B cell (primary cell): ENCODE measurements at regions not wholly inside any gene's neighbourhood (a gene's known extent, or its start where the extent isn't known, plus 50 kb on each side); places are given as distances from the start of the nearest gene placed in this dataset.

Experiments
- ATAC-seq: fragments of 200-7000 bp; cut with Tn5 transposase; one replicate; pipeline ENCODE4 v1.10.0; 2021; ENCODE audit warnings: low read depth, mild to moderate bottlenecking, moderate number of reproducible peaks, moderate library complexity
- CTCF ChIA-PET: fragments of 350-600 bp; sonication (Branson Sonifier 250); formaldehyde crosslinking; loops from one replicate; lab custom pipeline; 2021; ENCODE audit warnings: antibody characterized with exemption, inconsistent platforms; lab: Charles Lee
- POLR2A ChIA-PET: fragments of 350-600 bp; sonication (Branson Sonifier 250); formaldehyde crosslinking; loops from one replicate; lab custom pipeline; 2021; ENCODE audit warnings: antibody characterized with exemption; lab: Charles Lee
- DNase-seq: peaks from one replicate; pipeline ENCODE4 v3.0.0; 2013
- H2AFZ ChIP-seq: 2 replicates; pipeline ENCODE4 v1.6.1; 2012; ENCODE audit warnings: mild to moderate bottlenecking, low read depth, low read length; ENCODE audit not compliant: insufficient read depth, poor library complexity, severe bottlenecking
- H3K27ac ChIP-seq, 2 donors: 1 replicate in 1 of 2; 2 replicates in 1 of 2; pipeline ENCODE4 v1.5.1; 2012 to 2013; ENCODE audit warnings: low read length in 2 of 2, mild to moderate bottlenecking in 2 of 2, moderate library complexity in 1 of 2
- H3K27me3 ChIP-seq, 4 experiments: fragments of 200-600 bp in 1 of 4; sonication (generic) in 1 of 4; replicated peaks in 1 of 4; 1 replicate in 2 of 4; 2 replicates in 2 of 4; pipeline versions ENCODE4 v1.6.1 to v1.7.0; 2013 to 2016; ENCODE audit warnings: low read length in 3 of 4, mild to moderate bottlenecking in 2 of 4, mixed read lengths in 1 of 4, moderate library complexity in 1 of 4; ENCODE audit not compliant: insufficient read depth in 4 of 4, control insufficient read depth in 3 of 4; ENCODE audit errors: control extremely low read depth in 1 of 4
- H3K36me3 ChIP-seq, 2 experiments: replicated peaks in 1 of 2; 1 replicate in 1 of 2; 2 replicates in 1 of 2; pipeline versions ENCODE4 v1.6.1 to v1.7.1; 2013; ENCODE audit warnings: low read length in 1 of 2; ENCODE audit not compliant: insufficient read depth in 2 of 2, control insufficient read depth in 1 of 2; ENCODE audit errors: control extremely low read depth in 1 of 2, extremely low read depth in 1 of 2
- H3K4me1 ChIP-seq, 2 donors: fragments of 200-600 bp in 1 of 2; sonication (generic) in 1 of 2; 1 replicate in 1 of 2; 2 replicates in 1 of 2; pipeline versions ENCODE4 v1.5.1 to v1.6.1; 2013 to 2017; ENCODE audit warnings: low read length in 2 of 2; ENCODE audit not compliant: control insufficient read depth in 2 of 2, insufficient read depth in 2 of 2
- H3K4me2 ChIP-seq: replicated peaks from 2 replicates; pipeline ENCODE3; 2012; ENCODE audit warnings: mild to moderate bottlenecking, low read depth, low read length; ENCODE audit not compliant: poor library complexity, severe bottlenecking
- H3K4me3 ChIP-seq, 5 experiments: fragments of 200-600 bp in 1 of 5; sonication (generic) in 1 of 5; 1 replicate in 3 of 5; 2 replicates in 2 of 5; pipeline versions ENCODE4 v1.5.1 to v1.7.0; 2011 to 2016; ENCODE audit warnings: low read length in 4 of 5, mild to moderate bottlenecking in 4 of 5, low read depth in 2 of 5, control low read depth in 1 of 5, moderate library complexity in 1 of 5; ENCODE audit not compliant: insufficient read depth in 1 of 5; ENCODE audit errors: control extremely low read depth in 1 of 5, extremely low read depth in 1 of 5
- H3K79me2 ChIP-seq: fragments of 200-600 bp; sonication (generic); one replicate; pipeline ENCODE4 v1.6.0; 2016; ENCODE audit warnings: low read length; ENCODE audit not compliant: control insufficient read depth, insufficient read depth
- H3K9ac ChIP-seq: fragments of 200-600 bp; sonication (generic); 2 replicates; pipeline ENCODE4 v1.6.1; 2017; ENCODE audit warnings: mild to moderate bottlenecking, low read length, moderate library complexity
- H3K9me3 ChIP-seq, 3 donors: one replicate each; pipeline versions ENCODE4 v1.6.1 to v1.7.1; 2013; ENCODE audit warnings: low read length in 2 of 3; ENCODE audit not compliant: control insufficient read depth in 2 of 3, insufficient read depth in 1 of 3; ENCODE audit errors: control extremely low read depth in 1 of 3
- H4K20me1 ChIP-seq: 2 replicates; pipeline ENCODE4 v1.6.0; 2012; ENCODE audit warnings: mild to moderate bottlenecking, low read length; ENCODE audit not compliant: insufficient read depth, control insufficient read depth, poor library complexity, severe bottlenecking
- H3K27ac Mint-ChIP-seq: one replicate; pipeline ENCODE4 v1.8.0; 2021; ENCODE audit warnings: mixed read lengths
- H3K27me3 Mint-ChIP-seq: one replicate; pipeline ENCODE4 v1.8.0; 2021; ENCODE audit warnings: mixed read lengths
- H3K4me1 Mint-ChIP-seq: one replicate; pipeline ENCODE4 v1.8.0; 2021; ENCODE audit warnings: mixed read lengths
- H3K4me3 Mint-ChIP-seq: one replicate; pipeline ENCODE4 v1.8.0; 2021; ENCODE audit warnings: mixed read lengths
- H3K9me3 Mint-ChIP-seq: one replicate; pipeline ENCODE4 v1.8.0; 2022; ENCODE audit warnings: mixed read lengths; ENCODE audit not compliant: insufficient read depth
- EZH2 ChIP-seq: IDR thresholded peaks from 2 replicates; pipeline ENCODE4 v1.6.1; 2012; ENCODE audit warnings: borderline replicate concordance, low read depth, mild to moderate bottlenecking, moderate library complexity, low read length; ENCODE audit not compliant: insufficient read depth, poor library complexity, severe bottlenecking
- WGBS: methylation state at CpG from one replicate; pipeline ENCODE4 v1.1.5; 2013; ENCODE audit warnings: missing lambda C conversion rate; ENCODE audit not compliant: insufficient coverage; 5-methylcytosine and 5-hydroxymethylcytosine counted together
- intact Hi-C: fragments of 100-400 bp; cut with micrococcal nuclease; formaldehyde crosslinking; loops from one replicate; pipeline ENCODE4 v1.10.0; 2022
- TF ChIP-seq, protein P1 (sequence below): fragments of 200-600 bp; IDR thresholded peaks from one replicate; pipeline ENCODE4 v1.8.0; 2022; ENCODE audit warnings: antibody characterized with exemption, mild to moderate bottlenecking

DNA sequence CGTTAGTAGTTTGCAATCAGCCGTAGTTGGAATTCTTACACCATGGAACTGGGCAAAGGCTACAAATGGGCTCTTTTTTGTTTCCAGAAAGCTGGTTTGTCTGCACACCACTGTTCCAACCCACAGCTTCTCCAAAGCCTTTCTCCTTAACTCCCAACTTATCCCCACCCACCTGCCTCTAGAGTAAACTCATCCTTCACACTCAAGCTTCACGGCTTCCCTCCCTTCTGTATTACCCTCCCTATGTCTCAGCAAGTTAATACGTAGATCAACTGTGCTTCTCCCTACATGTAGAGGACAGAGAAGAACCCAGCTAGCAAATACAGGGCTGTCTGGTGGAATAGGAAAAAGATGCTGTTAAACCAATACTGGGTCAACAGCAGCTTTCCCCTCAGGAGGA lies 363.0 kb upstream of the IL12A start:
- DNase-seq (no peak), ATAC-seq (no peak)
- TF ChIP-seq, protein P1, sequence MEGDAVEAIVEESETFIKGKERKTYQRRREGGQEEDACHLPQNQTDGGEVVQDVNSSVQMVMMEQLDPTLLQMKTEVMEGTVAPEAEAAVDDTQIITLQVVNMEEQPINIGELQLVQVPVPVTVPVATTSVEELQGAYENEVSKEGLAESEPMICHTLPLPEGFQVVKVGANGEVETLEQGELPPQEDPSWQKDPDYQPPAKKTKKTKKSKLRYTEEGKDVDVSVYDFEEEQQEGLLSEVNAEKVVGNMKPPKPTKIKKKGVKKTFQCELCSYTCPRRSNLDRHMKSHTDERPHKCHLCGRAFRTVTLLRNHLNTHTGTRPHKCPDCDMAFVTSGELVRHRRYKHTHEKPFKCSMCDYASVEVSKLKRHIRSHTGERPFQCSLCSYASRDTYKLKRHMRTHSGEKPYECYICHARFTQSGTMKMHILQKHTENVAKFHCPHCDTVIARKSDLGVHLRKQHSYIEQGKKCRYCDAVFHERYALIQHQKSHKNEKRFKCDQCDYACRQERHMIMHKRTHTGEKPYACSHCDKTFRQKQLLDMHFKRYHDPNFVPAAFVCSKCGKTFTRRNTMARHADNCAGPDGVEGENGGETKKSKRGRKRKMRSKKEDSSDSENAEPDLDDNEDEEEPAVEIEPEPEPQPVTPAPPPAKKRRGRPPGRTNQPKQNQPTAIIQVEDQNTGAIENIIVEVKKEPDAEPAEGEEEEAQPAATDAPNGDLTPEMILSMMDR = no peak
- no peak for TF ChIP-seq EZH2
- Histone ChIP-seq H3K36me3 (no peaks in the 10 kb centered on the region), H2AFZ (no peak overlapping the region), H3K79me2 (no peaks in the 10 kb centered on the region), H4K20me1 (no peaks in the 10 kb centered on the region), H3K4me3 (no peak overlapping the region), H3K4me2 (no peak overlapping the region), H3K4me1 (no peaks in the 10 kb centered on the region), H3K9ac (no peak overlapping the region), H3K9me3 (no peaks in the 10 kb centered on the region), H3K27ac (no peak overlapping the region), H3K27me3 (no peaks in the 10 kb centered on the region)
- POLR2A ChIA-PET = no interaction called here
- CTCF ChIA-PET = interaction anchor here (0.6 kb wide), 1 partner anchor 110 kb away, joined by 4 read pairs; no protein-coding TSS in a partner anchor
- intact Hi-C loops = no loop called here
- no peaks in the 10 kb centered on the region for H3K9me3 Mint-ChIP-seq
- H3K4me3 Mint-ChIP-seq = no peak overlapping the region
- no peak overlapping the region for H3K27ac Mint-ChIP-seq
- peaks cover 9% of the 10 kb centered on the region for H3K27me3 Mint-ChIP-seq
- WGBS = 93% methylated on average over 3 of the region's 4 CpGs
- H3K4me1 Mint-ChIP-seq = no peaks in the 10 kb centered on the region

DNA sequence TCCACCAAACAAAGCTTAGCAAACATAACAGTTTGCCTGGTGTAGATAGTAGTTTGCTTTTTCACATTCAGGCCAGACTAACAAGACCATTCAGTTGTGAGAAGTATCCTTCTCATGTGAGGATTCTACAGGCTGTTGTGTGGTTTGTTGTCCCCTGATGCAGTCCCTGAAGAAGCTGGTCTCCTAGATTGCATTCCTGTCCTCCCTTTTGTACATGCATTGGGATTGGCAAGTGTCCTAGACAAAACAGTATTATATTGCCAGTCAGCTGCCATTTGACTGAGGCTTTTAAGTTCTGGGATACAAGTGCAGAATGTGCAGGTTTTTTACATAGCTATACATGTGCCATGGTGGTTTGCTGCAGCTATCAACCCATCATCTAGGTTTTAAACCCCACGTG lies 362.0 kb upstream of the IL12A start:
- Mint-ChIP-seq H3K27ac (no peak overlapping the region), H3K9me3 (peaks cover 3% of the 10 kb centered on the region), H3K4me3 (no peak overlapping the region), H3K27me3 (peaks cover 9% of the 10 kb centered on the region), H3K4me1 (no peaks in the 10 kb centered on the region)
- Histone ChIP-seq H3K9me3 (no peaks in the 10 kb centered on the region), H2AFZ (no peak overlapping the region), H3K27ac (no peak overlapping the region), H3K4me3 (no peak overlapping the region), H4K20me1 (no peaks in the 10 kb centered on the region), H3K9ac (no peak overlapping the region), H3K27me3 (no peaks in the 10 kb centered on the region), H3K4me2 (no peak overlapping the region), H3K79me2 (no peaks in the 10 kb centered on the region), H3K36me3 (no peaks in the 10 kb centered on the region), H3K4me1 (no peaks in the 10 kb centered on the region)
- CTCF ChIA-PET = no interaction called here
- intact Hi-C loops = no loop called here
- no peak for ATAC-seq
- POLR2A ChIA-PET = no interaction called here
- WGBS = 100% methylated on average over 1 of the region's 1 CpG
- no peak for DNase-seq
- no peak for TF ChIP-seq EZH2
- TF ChIP-seq, protein P1 = no peak
